Neural progenitor cell (in vitro differentiated cells): ENCODE measurements at regions not wholly inside any gene's neighbourhood (a gene's known extent, or its start where the extent isn't known, plus 50 kb on each side); places are given as distances from the start of the nearest gene placed in this dataset.

ENCODE experiments used
- DNase-seq: peaks from one replicate; pipeline ENCODE4 v3.0.0-alpha.2; 2016; ENCODE audit warnings: low spot score
- H2AFZ ChIP-seq: fragments of 200-600 bp; sonication (generic); replicated peaks from 2 replicates; pipeline ENCODE4 v1.6.1; 2016; ENCODE audit warnings: antibody characterized with exemption
- H3F3A ChIP-seq: fragments of 200-600 bp; sonication (generic); 2 replicates; pipeline ENCODE4 v1.6.1; 2016; ENCODE audit warnings: antibody characterized with exemption, low read depth
- H3K27ac ChIP-seq: fragments of 200-600 bp; sonication (generic); 2 replicates; pipeline ENCODE4 v1.5.1; 2016; ENCODE audit warnings: mild to moderate bottlenecking
- H3K27me3 ChIP-seq: fragments of 200-600 bp; sonication (generic); 2 replicates; pipeline ENCODE4 v1.6.1; 2016; ENCODE audit warnings: mild to moderate bottlenecking, moderate library complexity
- H3K36me3 ChIP-seq: fragments of 200-600 bp; sonication (generic); 2 replicates; pipeline ENCODE4 v1.5.1; 2016
- H3K4me1 ChIP-seq: fragments of 200-600 bp; sonication (generic); 2 replicates; pipeline ENCODE4 v1.6.1; 2016; ENCODE audit warnings: mixed run types
- H3K4me2 ChIP-seq: fragments of 200-600 bp; sonication (generic); 2 replicates; pipeline ENCODE4 v1.6.1; 2016
- H3K4me3 ChIP-seq: fragments of 200-600 bp; sonication (generic); 2 replicates; pipeline ENCODE4 v1.5.1; 2016
- H3K79me2 ChIP-seq: fragments of 200-600 bp; sonication (generic); 2 replicates; pipeline ENCODE4 v1.6.1; 2016; ENCODE audit warnings: low read depth
- H3K9ac ChIP-seq: fragments of 200-600 bp; sonication (generic); 2 replicates; pipeline ENCODE4 v1.6.1; 2016
- H3K9me3 ChIP-seq: fragments of 200-600 bp; sonication (generic); 2 replicates; pipeline ENCODE4 v1.5.1; 2016; ENCODE audit warnings: low read depth
- H4K20me1 ChIP-seq: fragments of 200-600 bp; sonication (generic); 2 replicates; pipeline ENCODE4 v1.6.1; 2016; ENCODE audit warnings: low read depth
- H3K27ac Mint-ChIP-seq: 3 replicates; pipeline ENCODE4 v1.8.0; 2021; ENCODE audit warnings: mixed read lengths
- H3K27me3 Mint-ChIP-seq: 2 replicates; pipeline ENCODE4 v1.8.0; 2022; ENCODE audit warnings: low read depth, mild to moderate bottlenecking, inconsistent platforms, moderate library complexity, mixed read lengths; ENCODE audit not compliant: insufficient read depth
- H3K36me3 Mint-ChIP-seq: 3 replicates; pipeline ENCODE4 v1.8.0; 2021; ENCODE audit warnings: mixed read lengths
- H3K4me1 Mint-ChIP-seq: 3 replicates; pipeline ENCODE4 v1.8.0; 2021; ENCODE audit warnings: mixed read lengths
- H3K4me3 Mint-ChIP-seq: 3 replicates; pipeline ENCODE4 v1.8.0; 2021; ENCODE audit warnings: mild to moderate bottlenecking, moderate library complexity, mixed read lengths
- H3K9me3 Mint-ChIP-seq: 3 replicates; pipeline ENCODE4 v1.8.0; 2020; ENCODE audit warnings: mixed read lengths
- CTCF ChIP-seq: fragments of 200-600 bp; sonication (generic); IDR thresholded peaks from 2 replicates; pipeline ENCODE4 v1.5.1; 2017; ENCODE audit warnings: antibody characterized with exemption, mild to moderate bottlenecking
- EZH2 ChIP-seq: fragments of 200-600 bp; sonication (generic); IDR thresholded peaks from 2 replicates; pipeline ENCODE4 v1.6.1; 2017; ENCODE audit warnings: antibody characterized with exemption, mild to moderate bottlenecking, moderate library complexity
- EZH2phosphoT487 ChIP-seq: fragments of 200-600 bp; sonication (generic); IDR thresholded peaks from 2 replicates; pipeline ENCODE4 v1.6.1; 2017; ENCODE audit warnings: antibody characterized with exemption

DNA sequence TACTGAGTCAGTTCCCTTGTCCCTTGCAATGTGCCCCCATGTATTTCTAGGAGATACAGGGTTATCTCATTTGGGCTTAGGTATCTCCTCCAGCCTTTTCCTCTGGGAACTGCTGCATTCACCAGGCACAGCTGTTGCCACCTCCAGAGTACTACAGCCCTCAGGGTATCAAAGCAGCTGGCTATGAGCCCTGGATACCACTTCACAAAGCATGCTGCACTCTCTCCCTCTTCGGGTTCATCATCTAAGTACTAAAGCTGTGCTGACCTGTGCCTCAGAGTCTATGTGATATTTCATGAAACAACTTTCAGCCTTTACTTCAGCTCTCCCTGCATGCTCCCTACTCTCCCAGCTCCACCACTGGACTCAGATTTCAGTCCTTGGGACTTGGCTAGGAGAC is 62.3 kb downstream of the CCDC185 start:
- Histone ChIP-seq H4K20me1 (no peaks in the 10 kb centered on the region), H3K9ac (no peak overlapping the region), H3K4me1 (no peaks in the 10 kb centered on the region), H3K27me3 (no peaks in the 10 kb centered on the region), H3K9me3 (no peaks in the 10 kb centered on the region), H3K36me3 (no peaks in the 10 kb centered on the region), H3F3A (no peaks in the 10 kb centered on the region), H3K27ac (no peak overlapping the region), H3K4me3 (no peak overlapping the region), H3K4me2 (no peak overlapping the region), H2AFZ (no peak overlapping the region), H3K79me2 (no peaks in the 10 kb centered on the region)
- H3K4me1 Mint-ChIP-seq: no peaks in the 10 kb centered on the region
- no peak for DNase-seq
- TF ChIP-seq EZH2phosphoT487 (no peak), EZH2 (no peak), CTCF (no peak)
- no peak overlapping the region for H3K27ac Mint-ChIP-seq
- peaks cover 4% of the 10 kb centered on the region for H3K9me3 Mint-ChIP-seq
- no peak overlapping the region for H3K4me3 Mint-ChIP-seq
- peaks cover 2% of the 10 kb centered on the region for H3K27me3 Mint-ChIP-seq
- H3K36me3 Mint-ChIP-seq: no peaks in the 10 kb centered on the region

- H3K27me3 Mint-ChIP-seq: peaks cover 2% of the 10 kb centered on the region
- no peaks in the 10 kb centered on the region for H3K36me3 ChIP-seq
- DNase-seq: no peak
- H3K36me3 Mint-ChIP-seq: no peaks in the 10 kb centered on the region
- H3K27me3 ChIP-seq: no peaks in the 10 kb centered on the region
- H3K79me2 ChIP-seq: no peaks in the 10 kb centered on the region
- no peaks in the 10 kb centered on the region for H3K9me3 ChIP-seq
- no peaks in the 10 kb centered on the region for H4K20me1 ChIP-seq
- no peak overlapping the region for H3K4me3 Mint-ChIP-seq
- no peak overlapping the region for H3K4me3 ChIP-seq
- H3K9ac ChIP-seq: no peak overlapping the region
- H3K4me1 Mint-ChIP-seq: no peaks in the 10 kb centered on the region
- no peaks in the 10 kb centered on the region for H3K4me1 ChIP-seq
- H3K27ac ChIP-seq: no peak overlapping the region
- H3K4me2 ChIP-seq: no peak overlapping the region
- no peak overlapping the region for H3K27ac Mint-ChIP-seq
- TF ChIP-seq EZH2phosphoT487: no peak
- TF ChIP-seq EZH2: no peak
- no peak for TF ChIP-seq CTCF
- H3K9me3 Mint-ChIP-seq: peaks cover 4% of the 10 kb centered on the region
- H3F3A ChIP-seq: no peaks in the 10 kb centered on the region
- no peak overlapping the region for H2AFZ ChIP-seq
These were observed 63.5 kb downstream of the CCDC185 start for GRCh38 chr1:223456747-223457146.

- Mint-ChIP-seq H3K27me3 (no peaks in the 10 kb centered on the region), H3K36me3 (no peaks in the 10 kb centered on the region), H3K4me3 (no peak overlapping the region), H3K27ac (no peak overlapping the region), H3K9me3 (no peaks in the 10 kb centered on the region), H3K4me1 (no peaks in the 10 kb centered on the region)
- no peaks in the 10 kb centered on the region for H3K27me3 ChIP-seq
- no peaks in the 10 kb centered on the region for H3F3A ChIP-seq
- no peak for TF ChIP-seq EZH2phosphoT487
- no peak for TF ChIP-seq CTCF
- TF ChIP-seq EZH2: no peak
- no peaks in the 10 kb centered on the region for H4K20me1 ChIP-seq
- peaks cover 10% of the 10 kb centered on the region for H3K4me1 ChIP-seq
- H3K9me3 ChIP-seq: no peaks in the 10 kb centered on the region
- no peak overlapping the region for H3K27ac ChIP-seq
- no peak overlapping the region for H3K4me2 ChIP-seq
- no peak overlapping the region for H2AFZ ChIP-seq
- no peaks in the 10 kb centered on the region for H3K36me3 ChIP-seq
- no peak for DNase-seq
- no peak overlapping the region for H3K9ac ChIP-seq
- H3K4me3 ChIP-seq: no peak overlapping the region
- no peaks in the 10 kb centered on the region for H3K79me2 ChIP-seq
These were observed 67.5 kb downstream of the CCDC185 start for GRCh38 chr1:223460566-223461189.
